ENCODE measurements at regions not wholly inside any gene's neighbourhood (a gene's known extent, or its start where the extent isn't known, plus 50 kb on each side); places are given as distances from the start of the nearest gene placed in this dataset.

DNA sequence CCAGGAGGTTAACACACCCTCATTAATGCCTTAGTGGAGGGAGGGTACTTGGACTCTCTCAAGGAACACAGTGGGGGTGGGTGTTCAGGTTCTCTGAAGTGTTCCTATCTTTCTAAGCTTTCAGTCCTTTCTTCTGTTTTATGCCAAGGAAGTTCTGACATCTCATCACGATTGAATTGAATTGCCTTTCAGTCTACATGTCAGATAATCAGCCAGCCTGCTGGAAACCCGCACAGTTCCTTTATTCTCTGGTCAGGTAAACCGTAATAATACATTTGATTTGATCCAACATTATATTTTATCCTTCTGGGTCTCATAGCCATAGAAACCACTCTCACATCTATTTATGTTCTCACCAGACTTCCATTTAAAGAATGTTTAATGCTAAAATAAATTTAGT is 339.0 kb downstream of the RWDD3 start (continued):
- TF ChIP-seq, protein P1, sequence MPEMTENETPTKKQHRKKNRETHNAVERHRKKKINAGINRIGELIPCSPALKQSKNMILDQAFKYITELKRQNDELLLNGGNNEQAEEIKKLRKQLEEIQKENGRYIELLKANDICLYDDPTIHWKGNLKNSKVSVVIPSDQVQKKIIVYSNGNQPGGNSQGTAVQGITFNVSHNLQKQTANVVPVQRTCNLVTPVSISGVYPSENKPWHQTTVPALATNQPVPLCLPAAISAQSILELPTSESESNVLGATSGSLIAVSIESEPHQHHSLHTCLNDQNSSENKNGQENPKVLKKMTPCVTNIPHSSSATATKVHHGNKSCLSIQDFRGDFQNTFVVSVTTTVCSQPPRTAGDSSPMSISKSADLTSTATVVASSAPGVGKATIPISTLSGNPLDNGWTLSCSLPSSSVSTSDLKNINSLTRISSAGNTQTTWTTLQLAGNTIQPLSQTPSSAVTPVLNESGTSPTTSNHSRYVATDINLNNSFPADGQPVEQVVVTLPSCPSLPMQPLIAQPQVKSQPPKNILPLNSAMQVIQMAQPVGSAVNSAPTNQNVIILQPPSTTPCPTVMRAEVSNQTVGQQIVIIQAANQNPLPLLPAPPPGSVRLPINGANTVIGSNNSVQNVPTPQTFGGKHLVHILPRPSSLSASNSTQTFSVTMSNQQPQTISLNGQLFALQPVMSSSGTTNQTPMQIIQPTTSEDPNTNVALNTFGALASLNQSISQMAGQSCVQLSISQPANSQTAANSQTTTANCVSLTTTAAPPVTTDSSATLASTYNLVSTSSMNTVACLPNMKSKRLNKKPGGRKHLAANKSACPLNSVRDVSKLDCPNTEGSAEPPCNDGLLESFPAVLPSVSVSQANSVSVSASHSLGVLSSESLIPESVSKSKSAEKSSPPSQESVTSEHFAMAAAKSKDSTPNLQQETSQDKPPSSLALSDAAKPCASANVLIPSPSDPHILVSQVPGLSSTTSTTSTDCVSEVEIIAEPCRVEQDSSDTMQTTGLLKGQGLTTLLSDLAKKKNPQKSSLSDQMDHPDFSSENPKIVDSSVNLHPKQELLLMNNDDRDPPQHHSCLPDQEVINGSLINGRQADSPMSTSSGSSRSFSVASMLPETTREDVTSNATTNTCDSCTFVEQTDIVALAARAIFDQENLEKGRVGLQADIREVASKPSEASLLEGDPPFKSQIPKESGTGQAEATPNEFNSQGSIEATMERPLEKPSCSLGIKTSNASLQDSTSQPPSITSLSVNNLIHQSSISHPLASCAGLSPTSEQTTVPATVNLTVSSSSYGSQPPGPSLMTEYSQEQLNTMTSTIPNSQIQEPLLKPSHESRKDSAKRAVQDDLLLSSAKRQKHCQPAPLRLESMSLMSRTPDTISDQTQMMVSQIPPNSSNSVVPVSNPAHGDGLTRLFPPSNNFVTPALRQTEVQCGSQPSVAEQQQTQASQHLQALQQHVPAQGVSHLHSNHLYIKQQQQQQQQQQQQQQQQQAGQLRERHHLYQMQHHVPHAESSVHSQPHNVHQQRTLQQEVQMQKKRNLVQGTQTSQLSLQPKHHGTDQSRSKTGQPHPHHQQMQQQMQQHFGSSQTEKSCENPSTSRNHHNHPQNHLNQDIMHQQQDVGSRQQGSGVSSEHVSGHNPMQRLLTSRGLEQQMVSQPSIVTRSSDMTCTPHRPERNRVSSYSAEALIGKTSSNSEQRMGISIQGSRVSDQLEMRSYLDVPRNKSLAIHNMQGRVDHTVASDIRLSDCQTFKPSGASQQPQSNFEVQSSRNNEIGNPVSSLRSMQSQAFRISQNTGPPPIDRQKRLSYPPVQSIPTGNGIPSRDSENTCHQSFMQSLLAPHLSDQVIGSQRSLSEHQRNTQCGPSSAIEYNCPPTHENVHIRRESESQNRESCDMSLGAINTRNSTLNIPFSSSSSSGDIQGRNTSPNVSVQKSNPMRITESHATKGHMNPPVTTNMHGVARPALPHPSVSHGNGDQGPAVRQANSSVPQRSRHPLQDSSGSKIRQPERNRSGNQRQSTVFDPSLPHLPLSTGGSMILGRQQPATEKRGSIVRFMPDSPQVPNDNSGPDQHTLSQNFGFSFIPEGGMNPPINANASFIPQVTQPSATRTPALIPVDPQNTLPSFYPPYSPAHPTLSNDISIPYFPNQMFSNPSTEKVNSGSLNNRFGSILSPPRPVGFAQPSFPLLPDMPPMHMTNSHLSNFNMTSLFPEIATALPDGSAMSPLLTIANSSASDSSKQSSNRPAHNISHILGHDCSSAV (CRISPR knock-in tag; IDR thresholded peaks at IDR 0.05; ENCODE audit: borderline replicate concordance), result no peak
- no peak for TF ChIP-seq KMT2A (CRISPR knock-in tag; IDR thresholded peaks at IDR 0.05)
- TF ChIP-seq ZNF138 (CRISPR knock-in tag; IDR thresholded peaks at IDR 0.05; ENCODE audit: low read depth), result no peak

GRCh38 chr1:95575291-95575690 is 341.3 kb downstream of the RWDD3 start:
- Histone ChIP-seq H3K9ac (ENCODE audit: insufficient read depth, low read depth, low read length) (no peak overlapping the region), H4K20me1 (ENCODE audit: insufficient read depth, low read length) (no peaks in the 10 kb centered on the region), H2AFZ (ENCODE audit: low read length) (no peak overlapping the region), H3K79me2 (ENCODE audit: insufficient read depth, low read length) (no peaks in the 10 kb centered on the region), H3K27me3 (ENCODE audit: control insufficient read depth in 1 of 2, insufficient read depth in 2 of 2, low read length in 2 of 2) (no peaks in the 10 kb centered on the region; a peak in 1 of 5 replicates), H3K36me3 (replicated peaks in 1 of 2; ENCODE audit: control insufficient read depth in 1 of 2, insufficient read depth in 2 of 2, low read length in 2 of 2) (no peaks in the 10 kb centered on the region), H3K4me2 (ENCODE audit: low read depth, low read length) (no peak overlapping the region), H3K9me3 (ENCODE audit: low read length) (no peaks in the 10 kb centered on the region), H3K27ac (ENCODE audit: extremely low read length, insufficient read depth, low read length) (no peak overlapping the region), H3K4me1 (ENCODE audit: insufficient read depth, low read length) (no peaks in the 10 kb centered on the region), H3K4me3 (replicated peaks in 1 of 3; ENCODE audit: insufficient read depth in 1 of 3, low read depth in 2 of 3, low read length in 3 of 3) (no peak overlapping the region)
- CTCF ChIA-PET (ENCODE audit: low intra/inter-chr PET ratio, low total read pairs), result no interaction called here
- FAIRE-seq (no peak), DNase-seq (ENCODE audit: low spot score) (no peak), ATAC-seq (no peak)
- intact Hi-C loops (cut with micrococcal nuclease; ENCODE audit: unreplicated experiment), result no loop called here
- POLR2A ChIA-PET, result no interaction called here
- WGBS (ENCODE audit: low lambda C conversion rate), result 6% methylated on average over 3 of the region's 3 CpGs
- in situ Hi-C loops (cut with HindIII; ENCODE audit: extremely low pct_ligation_motif_present, low pct_unique_long_range_greater_than_20kb), result no loop called here
- no TSS peak for BruUV-seq (replicated peaks)
- TF ChIP-seq ZNF577 (CRISPR knock-in tag; IDR thresholded peaks at IDR 0.05; ENCODE audit: borderline replicate concordance, low read depth) (no peak), ZNF777 (CRISPR knock-in tag; IDR thresholded peaks at IDR 0.05) (no peak), GTF3A (CRISPR knock-in tag; conservative IDR thresholded peaks at IDR 0.05) (no peak), ZNF10 (CRISPR knock-in tag; IDR thresholded peaks at IDR 0.05; ENCODE audit: borderline replicate concordance, low read depth) (no peak), SMAD3 (CRISPR knock-in tag; IDR thresholded peaks at IDR 0.05) (no peak), CEBPB (IDR thresholded peaks at IDR 0.05; ENCODE audit: borderline replicate concordance, low read depth, low read length) (no peak), LBX2 (CRISPR knock-in tag; IDR thresholded peaks at IDR 0.05; ENCODE audit: borderline replicate concordance) (no peak), TGIF2 (CRISPR knock-in tag; IDR thresholded peaks at IDR 0.05) (no peak), ATM (IDR thresholded peaks at IDR 0.05; ENCODE audit: borderline replicate concordance) (no peak), MAX (IDR thresholded peaks at IDR 0.05) (no peak), BRCA1 (CRISPR knock-in tag; IDR thresholded peaks at IDR 0.05) (no peak), ZNF34 (CRISPR knock-in tag; IDR thresholded peaks at IDR 0.05; ENCODE audit: borderline replicate concordance) (no peak), GATAD2A (CRISPR knock-in tag; IDR thresholded peaks at IDR 0.05) (no peak), HDAC1 (CRISPR knock-in tag; IDR thresholded peaks at IDR 0.05) (no peak), KAT2B (IDR thresholded peaks at IDR 0.05; ENCODE audit: borderline replicate concordance, low read depth, low read length) (no peak), NKX3-1 (CRISPR knock-in tag; IDR thresholded peaks at IDR 0.05) (no peak)
